T-helper 22 cell (primary cell): ENCODE measurements at regions not wholly inside any gene's neighbourhood (a gene's known extent, or its start where the extent isn't known, plus 50 kb on each side); places are given as distances from the start of the nearest gene placed in this dataset.
"Not testable (repeated sequence)": the region's sequence is repeated elsewhere in the genome, so short reads cannot be mapped to it uniquely, and the experiment has no call there.

Experiments
- DNase-seq: peaks from one replicate; pipeline ENCODE4 v3.0.0-alpha.2; 2020; ENCODE audit warnings: low read depth

DNA sequence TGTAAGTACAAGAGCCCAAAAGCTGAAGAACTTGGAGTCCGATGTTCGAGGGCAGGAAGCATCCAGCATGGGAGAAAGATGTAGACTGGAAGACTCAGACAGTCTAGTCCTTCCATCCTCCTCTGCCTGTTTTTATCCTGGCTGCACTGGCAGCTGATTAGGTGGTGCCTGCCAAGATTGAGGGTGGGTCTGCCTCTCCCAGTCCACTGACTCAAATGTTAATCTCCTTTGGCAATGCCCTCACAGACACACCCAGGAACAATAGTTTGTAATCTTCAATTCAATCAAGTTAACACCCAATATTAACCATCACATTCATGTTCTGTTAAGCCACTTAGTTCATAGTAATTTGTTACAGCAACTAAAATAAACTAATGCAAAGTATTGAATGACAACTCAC, 904.4 kb upstream of the HS3ST1 start:
- DNase-seq, result not testable (repeated sequence)

DNA sequence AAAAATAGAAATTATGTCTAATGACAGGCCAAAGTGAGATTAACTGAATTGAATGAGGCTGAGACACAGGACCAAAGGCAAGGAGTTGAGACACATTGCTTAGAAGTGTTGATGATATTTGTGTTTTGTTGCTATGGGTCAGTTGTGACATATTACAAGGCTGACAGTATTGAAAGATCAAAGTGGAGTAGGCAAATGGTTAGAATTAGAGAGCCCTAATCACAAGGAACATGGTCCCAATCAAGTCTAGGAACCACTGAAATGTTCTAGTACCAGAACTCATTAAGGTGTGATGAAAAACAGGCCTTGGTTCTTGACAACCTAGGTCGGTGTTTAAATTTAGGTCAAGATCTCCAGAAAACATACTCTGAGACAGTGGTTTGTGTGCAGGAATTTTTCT, 896.3 kb upstream of the HS3ST1 start:
- DNase-seq, result no peak

DNA sequence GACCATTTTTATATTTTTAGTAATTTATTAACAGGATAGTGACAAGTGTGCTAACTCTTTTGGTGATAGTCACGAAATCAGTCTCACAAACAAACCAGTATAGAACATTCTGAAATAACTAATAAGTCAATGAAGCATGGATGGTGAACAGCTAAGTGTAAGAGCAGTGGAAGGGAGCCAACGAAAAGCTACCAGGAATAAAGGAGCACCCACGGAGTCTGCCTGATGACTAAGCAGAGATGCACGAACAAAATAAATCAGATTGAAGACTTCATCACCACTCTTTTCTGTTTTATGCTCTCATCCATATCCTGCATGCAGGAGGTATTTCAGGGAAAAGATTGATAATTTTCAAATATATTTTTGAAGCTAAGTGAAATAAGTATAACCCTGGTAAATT, 891.1 kb upstream of the HS3ST1 start:
- no peak for DNase-seq

DNA sequence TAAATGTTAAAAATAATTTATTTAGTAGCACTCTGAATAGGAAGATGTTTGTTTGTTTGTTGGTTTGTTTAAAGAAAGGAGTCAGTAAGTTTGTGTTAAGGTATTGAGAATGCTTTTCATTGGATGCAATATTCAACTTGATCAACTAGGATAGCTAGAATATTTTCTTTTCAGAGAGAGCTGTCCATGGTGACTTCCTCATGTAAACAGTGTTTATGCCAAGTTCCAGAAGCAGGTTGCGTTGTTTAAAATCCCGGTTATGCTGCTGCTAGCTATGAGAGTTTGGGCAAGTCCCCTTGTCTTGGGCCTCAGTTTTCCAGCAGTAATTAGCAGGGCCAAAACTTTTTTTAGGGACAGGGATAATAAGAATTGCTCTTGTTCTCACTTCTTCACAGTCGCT, 876.2 kb upstream of the HS3ST1 start:
- no peak for DNase-seq

DNA sequence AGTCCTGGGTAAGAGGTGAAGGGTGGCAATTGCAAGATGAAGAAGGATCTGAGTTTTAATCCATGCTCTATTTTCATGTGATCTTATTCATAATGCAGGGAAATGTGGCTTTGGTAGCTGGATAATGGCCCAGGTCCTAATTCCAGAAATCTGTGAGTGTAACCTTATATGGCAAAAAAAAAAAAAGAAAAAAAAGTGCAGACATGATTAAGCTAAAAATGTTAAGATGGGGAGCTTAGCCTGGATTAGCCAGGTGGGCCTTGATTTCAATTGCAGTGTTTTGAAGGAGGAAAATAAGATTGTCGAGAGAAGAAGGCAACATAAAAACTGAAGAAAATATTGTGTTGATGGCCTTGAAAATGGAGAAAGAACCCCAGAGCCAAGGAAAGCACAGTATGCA, 867.7 kb upstream of the HS3ST1 start:
- no peak for DNase-seq

DNA sequence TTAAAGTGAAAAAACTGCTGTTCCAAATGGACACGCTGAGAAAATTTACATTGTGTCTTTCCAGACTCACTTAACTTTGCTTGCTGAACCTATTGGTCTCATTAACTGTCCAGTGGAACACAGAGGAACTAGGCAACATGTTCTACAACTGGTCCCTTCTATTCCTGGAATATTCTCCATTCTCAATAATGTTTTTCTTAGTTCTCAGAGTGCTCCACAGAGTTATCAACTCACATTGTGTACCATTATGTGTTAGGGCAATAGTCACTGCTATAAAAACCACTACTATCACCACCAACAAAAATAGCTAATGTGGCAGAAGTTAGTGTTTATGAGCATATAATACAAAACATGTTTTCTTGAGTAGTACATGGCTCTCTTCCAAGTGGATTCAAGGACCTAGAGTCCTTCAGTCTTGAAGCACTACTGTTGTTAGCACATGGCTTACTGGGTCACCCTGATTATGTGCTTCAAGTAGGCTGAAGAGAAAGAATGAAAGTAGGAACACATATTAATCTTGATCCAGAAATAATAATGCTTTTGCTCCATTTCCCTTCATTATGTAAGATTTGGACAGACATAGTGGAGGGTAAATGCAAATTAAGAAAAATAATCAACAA, 865.3 kb upstream of the HS3ST1 start:
- DNase-seq, result no peak

DNA sequence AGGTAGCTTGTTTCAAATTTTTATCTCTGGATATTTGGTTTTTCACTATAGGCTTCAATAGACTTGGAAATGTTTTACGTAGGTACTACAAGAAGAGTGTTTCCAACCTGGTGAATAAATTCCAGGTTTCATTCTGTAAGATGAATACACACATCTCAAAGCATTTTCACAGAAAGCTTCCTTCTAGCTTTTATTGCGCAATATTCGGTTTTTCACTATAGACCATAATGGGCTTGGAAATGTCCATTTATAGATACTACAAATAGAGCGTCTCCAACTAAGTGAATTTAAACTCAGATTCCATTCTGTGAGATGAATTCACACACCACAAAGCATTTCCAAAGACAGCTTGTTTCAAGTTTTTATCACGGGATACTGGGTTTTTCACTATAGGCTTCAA, 857.7 kb upstream of the HS3ST1 start:
- no peak for DNase-seq

DNA sequence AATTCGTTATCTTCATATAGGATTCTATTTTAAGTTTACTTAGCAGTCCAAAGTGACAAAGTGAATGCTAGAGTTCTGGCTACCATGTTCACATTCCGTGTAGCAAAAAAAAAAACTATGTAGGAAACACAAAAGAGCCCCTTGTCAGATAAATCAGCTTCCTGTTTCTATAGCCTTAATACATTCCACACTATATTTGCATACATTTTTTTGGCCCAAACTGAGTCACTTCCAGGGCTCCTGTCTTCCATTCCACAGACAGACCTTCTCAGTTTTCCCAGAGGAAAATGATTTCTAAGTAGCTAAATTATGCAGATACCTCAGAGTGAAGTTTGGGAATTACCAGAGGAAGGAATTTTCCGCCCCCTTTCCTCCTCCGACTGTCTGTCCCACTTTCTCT, 841.9 kb upstream of the HS3ST1 start:
- DNase-seq, result no peak

DNA sequence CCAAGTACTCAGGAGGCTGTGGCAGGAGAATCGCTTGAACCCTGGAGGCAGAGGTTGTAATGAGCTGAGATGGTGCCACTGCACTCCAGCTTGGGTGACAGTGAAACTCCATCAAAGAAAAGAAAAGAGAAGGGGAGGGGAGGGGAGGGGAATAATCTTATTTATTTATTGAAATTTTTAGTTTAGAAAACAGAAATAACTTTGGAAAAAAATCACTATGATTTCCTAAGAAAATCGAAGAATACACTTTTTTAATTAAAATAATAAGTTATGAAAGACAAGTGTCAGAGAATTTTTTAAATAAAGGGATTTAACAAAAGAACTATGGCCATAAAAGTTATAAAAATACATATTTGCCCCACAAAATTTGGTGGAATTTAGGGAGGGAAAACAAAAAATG, 836.9 kb upstream of the HS3ST1 start:
- no peak for DNase-seq

DNA sequence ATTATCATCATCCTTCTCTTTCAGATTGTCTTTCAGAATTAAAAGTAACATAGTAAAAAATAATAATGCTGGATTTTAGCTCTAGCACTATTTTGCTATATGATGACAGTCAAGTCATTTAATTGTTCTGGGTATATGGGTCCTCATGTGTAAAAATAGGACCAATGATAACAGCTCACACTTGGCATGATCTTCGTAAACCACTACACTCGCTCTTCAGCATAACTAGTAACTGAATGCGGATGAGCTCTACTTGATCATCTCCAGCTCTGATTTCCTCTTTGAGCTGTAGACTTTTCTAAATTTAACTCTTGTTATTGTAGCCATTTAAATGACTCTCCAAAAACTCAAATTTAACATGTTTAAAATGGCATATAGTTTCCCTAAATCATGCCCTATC, 831.8 kb upstream of the HS3ST1 start:
- DNase-seq, result no peak

DNA sequence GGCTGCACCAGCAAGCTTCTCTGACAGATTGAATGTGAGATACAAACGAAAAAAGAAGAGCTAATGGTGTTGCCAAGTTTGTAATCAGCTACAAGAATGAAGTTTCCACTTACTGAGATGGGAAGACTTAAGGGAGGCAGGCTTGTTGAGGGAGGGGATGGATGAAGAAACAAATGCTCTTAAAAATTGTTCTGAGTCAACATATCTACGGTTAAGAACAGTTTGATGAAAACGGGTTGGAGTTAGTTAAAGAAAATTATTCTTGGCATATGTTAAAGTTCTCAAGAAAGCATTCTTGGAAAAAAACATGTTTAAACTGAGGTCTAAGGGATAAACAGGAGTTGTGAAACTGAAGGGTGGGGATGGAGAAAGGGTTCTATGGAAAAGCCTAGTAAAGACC, 816.3 kb upstream of the HS3ST1 start:
- DNase-seq, result no peak

DNA sequence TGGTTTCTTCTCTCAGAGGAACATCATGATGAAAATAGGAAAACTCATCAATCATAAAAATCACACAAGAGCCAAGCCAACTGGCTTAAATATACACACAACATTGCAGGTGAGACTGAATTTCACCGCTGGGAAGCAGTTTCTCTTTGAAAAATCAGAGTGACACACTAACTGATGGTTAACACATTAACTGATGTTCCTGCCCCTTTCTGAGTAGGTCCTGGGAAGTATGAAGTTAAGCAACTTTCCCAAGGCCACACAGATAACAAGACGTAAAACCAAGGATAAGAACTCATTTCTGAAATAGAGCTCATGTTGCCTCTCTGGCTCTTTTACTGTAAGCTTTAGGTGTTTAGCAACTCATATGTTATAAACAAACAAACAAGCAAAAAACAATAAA, 813.7 kb upstream of the HS3ST1 start:
- DNase-seq, result no peak

DNA sequence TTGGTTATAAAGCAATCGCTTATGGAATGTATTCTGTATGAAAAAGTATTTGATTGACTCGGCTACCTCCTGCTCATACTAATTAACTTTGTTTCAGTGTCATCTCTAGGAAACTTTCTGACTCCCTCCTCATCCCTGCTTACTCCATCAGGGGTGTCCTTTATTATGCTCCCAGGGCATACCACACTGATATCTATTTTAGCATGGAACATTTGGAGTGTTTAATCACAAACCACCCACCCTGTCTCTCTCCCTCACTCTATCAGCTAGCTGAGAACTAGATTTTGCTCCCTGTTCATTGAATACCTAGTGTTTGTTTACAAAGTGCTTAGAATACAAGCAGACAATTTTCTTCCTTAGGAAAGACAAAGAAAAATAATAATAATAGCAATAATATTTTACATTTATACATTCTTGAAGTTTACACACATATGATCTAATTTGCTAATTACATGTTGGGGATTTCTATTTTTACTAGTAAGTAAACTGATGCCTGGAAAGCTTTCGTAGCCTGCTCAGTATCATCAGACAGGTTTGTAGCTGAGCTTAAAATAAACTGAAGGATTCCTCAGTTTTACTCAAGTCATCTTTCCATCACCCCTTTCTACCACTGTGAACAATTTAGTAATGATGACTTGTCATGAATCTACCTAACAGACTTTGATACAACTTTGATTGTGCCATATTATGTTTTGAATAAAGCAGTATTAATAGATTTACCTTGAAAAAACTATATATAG, 811.4 kb upstream of the HS3ST1 start:
- no peak for DNase-seq

DNA sequence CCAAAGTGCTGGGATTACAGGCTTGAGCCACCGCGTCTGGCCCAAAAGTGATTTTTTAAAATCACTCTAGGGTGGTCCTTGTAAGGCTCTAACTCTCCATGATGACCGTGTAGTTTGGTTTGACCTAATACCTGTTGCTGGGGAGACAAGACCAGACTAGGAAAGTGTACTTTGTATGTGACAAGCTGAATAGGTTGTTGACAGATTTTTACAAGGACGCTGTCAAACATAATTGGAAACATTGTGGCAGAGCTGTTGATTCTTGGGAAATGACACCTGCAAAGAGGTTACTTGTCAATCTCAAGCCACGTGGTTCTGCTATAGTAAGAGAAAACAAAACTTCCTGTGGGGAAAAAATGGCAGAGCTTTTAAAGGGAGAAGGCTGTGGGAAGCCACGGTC, 802.4 kb upstream of the HS3ST1 start:
- no peak for DNase-seq

DNA sequence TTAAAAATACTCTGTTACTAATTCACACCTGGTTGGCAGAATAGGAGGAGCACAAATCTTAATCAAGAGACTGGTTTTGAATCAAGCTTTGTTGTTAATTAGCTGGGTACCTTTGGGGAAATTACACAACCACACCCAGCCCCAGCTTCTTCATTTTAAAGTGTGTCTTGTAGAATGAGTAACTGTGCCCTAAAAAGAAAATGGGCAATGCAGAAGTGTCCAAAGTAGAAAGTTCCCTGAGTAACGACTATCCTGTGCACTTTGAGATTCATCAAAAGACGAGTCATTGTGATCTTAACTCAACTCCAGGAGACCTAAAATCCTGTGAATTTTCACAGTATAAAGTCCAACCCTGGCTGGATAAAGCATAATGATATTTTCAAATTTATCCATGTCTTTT, 792.3 kb upstream of the HS3ST1 start:
- no peak for DNase-seq

DNA sequence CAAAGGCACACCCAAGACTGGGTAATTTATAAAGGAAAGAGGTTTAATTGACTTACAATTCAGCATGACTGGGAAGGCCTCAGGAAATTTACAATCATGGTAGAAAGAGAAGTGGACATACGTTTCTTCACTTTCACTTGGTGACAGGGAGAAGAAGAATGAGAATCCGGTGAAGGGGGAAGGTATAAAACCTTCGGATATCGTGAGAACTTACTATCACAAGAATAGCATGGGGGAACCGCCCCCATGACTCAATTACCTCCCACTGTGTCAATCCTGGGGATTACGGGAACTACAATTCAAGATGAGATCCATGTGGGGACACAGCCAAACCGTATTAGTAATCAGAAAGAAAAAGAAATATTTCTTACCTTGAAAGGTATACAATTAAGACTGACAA, 782.9 kb upstream of the HS3ST1 start:
- no peak for DNase-seq

DNA sequence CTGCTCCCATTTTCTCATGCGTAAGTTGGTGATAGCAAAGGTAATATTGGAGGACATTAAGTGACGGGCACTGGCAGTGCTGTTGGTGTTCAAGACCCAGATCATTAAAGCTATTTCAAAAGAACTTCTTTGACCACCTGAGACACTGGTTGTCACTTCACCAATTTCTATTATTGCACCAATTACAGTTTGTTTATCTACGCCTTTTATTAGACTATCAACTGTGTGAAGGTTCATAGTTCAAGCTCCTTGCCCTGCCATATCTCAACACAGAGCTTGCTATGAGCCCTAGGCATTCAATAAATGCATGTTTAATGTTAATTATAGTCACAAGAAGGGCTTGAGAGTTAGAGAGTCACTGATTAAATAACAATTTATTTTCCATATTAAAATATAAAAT, 778.7 kb upstream of the HS3ST1 start:
- DNase-seq, result no peak

DNA sequence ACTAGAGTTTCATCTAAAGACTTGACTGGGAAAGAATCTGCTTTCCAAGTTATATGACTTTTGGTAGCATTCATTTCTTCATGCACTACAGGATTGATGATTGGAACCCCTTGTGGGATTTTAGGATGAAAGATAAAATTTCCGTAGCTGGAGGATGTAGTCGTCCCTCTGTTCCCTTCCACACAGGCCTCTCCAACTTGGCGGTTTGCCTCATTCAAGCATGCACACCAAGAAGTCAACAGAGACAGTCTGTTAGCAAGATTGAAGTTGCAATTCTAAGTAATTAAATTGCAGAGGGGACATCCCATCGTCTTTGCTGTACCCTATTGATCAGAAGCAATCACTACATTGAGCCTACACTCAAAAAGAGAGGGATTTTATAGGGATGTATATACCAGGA, 777.4 kb upstream of the HS3ST1 start:
- no peak for DNase-seq

DNA sequence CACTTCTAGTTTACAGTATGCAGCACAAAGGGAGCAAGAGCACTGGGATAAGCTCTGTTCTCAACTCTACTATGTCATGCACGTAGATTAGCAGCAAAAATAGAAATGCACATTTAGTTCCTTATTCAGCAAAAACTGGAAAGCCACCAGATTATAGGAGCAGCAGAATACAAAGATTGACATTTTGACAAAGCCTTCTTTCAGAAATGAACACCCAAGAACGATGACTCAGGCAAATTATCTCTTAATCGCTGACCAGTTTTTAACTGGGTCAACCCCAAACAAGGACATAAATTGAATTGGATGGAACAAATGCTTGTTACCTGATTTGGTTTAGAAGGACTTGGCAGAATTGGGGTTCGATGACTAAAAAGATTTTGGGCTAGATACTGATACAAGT, 775.3 kb upstream of the HS3ST1 start:
- DNase-seq, result no peak

DNA sequence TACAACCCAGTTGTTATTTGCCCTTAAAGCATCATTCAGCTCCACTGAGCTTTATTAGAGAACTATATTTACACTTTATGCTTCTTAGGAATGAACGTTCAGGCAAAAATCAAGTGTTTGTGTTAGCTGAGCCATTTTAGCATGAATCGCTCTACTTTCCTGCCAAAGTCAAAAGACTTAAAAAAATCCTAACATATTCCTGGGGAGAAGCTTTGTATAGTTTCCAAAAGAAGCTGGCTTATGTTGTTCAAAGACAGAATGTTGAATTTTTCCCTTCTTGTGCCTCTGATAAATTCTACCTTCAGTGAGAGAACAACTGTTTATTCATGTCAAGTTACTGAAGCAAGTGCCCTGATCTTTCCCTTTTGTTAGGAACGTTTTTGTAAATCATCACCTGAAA, 771.5 kb upstream of the HS3ST1 start:
- no peak for DNase-seq

DNA sequence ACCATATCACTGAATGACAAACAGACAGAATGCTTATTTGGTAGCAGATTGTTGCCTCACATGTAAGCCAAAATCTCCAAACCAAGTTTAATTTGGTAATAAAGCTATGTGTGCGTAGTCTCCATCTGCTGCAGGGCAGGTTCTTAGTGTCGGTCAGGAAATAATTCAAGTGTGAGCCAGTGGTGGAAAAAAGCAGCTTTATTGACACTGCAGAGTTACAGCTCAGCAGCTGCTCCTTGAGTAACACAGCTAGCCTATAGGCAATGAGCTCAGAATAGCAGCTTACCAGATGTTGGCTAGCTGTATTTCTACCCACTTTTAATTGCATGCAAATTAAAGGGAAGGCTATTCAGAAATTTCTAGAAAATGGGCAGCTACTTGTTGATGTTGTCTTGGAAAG, 757.8 kb upstream of the HS3ST1 start:
- DNase-seq, result no peak

DNA sequence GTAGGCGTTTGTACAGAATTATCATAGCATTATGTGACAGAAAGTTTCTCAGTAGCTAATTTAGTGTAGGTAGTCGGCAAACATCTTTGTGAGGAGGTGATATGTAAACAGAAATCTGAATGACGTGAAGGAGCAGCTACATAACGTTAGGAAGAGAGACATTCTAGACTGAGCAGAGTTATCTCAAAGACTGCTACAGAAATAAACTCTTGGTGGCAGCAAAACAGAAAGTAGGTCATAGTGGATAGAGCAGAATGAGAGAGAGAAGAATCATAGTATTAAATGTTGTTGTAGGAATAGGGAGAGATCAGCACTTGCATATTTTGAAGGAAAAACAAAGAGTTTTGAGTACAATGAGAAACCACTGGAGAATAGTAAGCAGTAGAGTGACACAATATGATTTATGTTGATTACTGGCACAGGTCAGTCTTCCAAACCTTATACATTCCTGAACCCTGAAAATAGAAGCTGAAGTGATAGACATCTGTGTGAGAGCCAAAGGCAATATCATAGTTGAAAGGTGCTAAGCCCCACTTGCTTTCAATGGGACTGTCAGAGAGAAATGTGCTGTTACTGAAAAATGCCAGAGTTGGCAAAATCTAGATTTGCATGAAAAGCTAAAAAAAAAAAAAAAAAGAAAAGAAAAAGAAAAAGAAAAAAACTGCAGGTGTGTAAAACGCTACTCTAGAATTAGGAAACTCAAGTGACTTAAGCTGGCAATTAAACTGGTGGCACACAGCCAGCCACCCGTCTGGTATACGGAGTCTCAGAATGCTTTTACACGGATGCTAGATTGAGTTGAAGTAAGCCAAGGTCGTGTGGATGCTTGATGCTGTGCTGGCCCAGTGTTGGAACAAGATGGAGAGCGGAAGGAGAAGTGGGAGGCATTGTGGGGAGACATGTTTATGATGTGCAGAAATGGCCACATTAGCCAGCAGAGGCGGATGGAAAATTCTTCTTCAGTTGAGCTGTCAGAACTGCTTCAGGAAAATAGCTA, 750.2 kb upstream of the HS3ST1 start:
- DNase-seq, result no peak

DNA sequence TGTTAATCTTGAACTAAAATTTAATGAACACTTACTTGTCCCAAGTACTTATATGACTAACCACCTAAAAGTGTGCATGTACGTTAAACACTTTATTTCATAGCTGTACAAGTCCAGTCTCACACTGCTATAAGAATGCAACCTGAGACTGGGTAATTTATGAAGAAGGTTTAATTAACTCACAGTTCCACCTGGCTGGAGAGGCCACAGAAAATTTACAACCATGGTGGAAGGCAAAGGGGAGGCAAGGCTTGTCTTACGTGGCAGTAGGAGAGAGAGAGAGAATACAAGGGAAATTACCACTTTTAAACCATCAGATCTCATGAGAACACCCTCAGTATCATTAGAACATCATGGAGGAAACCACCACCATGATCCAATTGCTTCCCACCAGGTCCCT, 748.7 kb upstream of the HS3ST1 start:
- DNase-seq, result no peak
